HCT116 (cell line): ENCODE measurements at regions not wholly inside any gene's neighbourhood (a gene's known extent, or its start where the extent isn't known, plus 50 kb on each side); places are given as distances from the start of the nearest gene placed in this dataset.

Source experiments
- ATAC-seq: fragments of 200-7000 bp; cut with Tn5 transposase; 2 replicates; pipeline ENCODE4 v1.9.1; 2020; ENCODE audit warnings: mild to moderate bottlenecking, moderate library complexity
- BruUV-seq: library from RNA; stranded (reverse); fragments of 400-500 nt; replicated peaks from 2 replicates; lab custom pipeline; 2021; lab: Mats Ljungman, UMichigan
- CTCF ChIA-PET: fragments of 300-600 bp; sonication (Branson Sonifier 250); formaldehyde crosslinking; loops from one replicate; lab custom pipeline; 2021; ENCODE audit warnings: antibody characterized with exemption; lab: Charles Lee
- POLR2A ChIA-PET: fragments of 300-600, 350-600 bp; sonication (Branson Sonifier 250); formaldehyde crosslinking; loops from one replicate; lab custom pipeline; 2021; ENCODE audit warnings: antibody characterized with exemption; lab: Charles Lee
- RAD21 ChIA-PET, 2 experiments: fragments of 300-600 bp; sonication (Branson Sonifier 250); formaldehyde crosslinking; loops; one replicate each; lab custom pipeline; 2023; ENCODE audit warnings: low total read pairs in 2 of 2; ENCODE audit not compliant: uncharacterized antibody in 2 of 2, unreplicated experiment in 2 of 2, low non-redundant PET in 1 of 2; lab: Charles Lee
- DNase-seq: peaks from one replicate; pipeline ENCODE4 v3.0.0-alpha.2; 2010; ENCODE audit warnings: low read depth, low spot score
- H2AFZ ChIP-seq: fragments of 200-600 bp; shearing (Covaris generic), sonication (generic); 2 replicates; pipeline ENCODE4 v1.6.1; 2017; ENCODE audit warnings: low read depth, mixed run types, mixed read lengths, antibody characterized with exemption, low read length; ENCODE audit not compliant: poor library complexity, severe bottlenecking
- H3K27ac ChIP-seq: 2 replicates; pipeline ENCODE4 v1.5.1; 2012; ENCODE audit warnings: low read depth, low read length
- H3K27me3 ChIP-seq: fragments of 200-600 bp; sonication (generic); 2 replicates; pipeline ENCODE4 v1.6.1; 2016; ENCODE audit warnings: mixed run types, low read length, mixed read lengths; ENCODE audit not compliant: insufficient read depth
- H3K36me3 ChIP-seq, 2 experiments: fragments of 200-500 bp in 1 of 2; fragments of 200-600 bp in 1 of 2; sonication (Bioruptor generic) in 1 of 2; sonication (generic) in 1 of 2; 2 replicates each; pipeline versions ENCODE4 v1.5.1 to v1.6.1; 2014 to 2016; ENCODE audit warnings: low read length in 2 of 2, inconsistent platforms in 1 of 2, mixed read lengths in 1 of 2, mixed run types in 1 of 2; ENCODE audit not compliant: insufficient read depth in 2 of 2, control insufficient read depth in 1 of 2
- H3K4me1 ChIP-seq, 2 experiments: fragments of 200-600 bp in 1 of 2; sonication (generic) in 1 of 2; 2 replicates each; pipeline versions ENCODE4 v1.5.1 to v1.6.1; 2012 to 2017; ENCODE audit warnings: low read length in 2 of 2, inconsistent platforms in 1 of 2, mild to moderate bottlenecking in 1 of 2, mixed read lengths in 1 of 2, mixed run types in 1 of 2, moderate library complexity in 1 of 2; ENCODE audit not compliant: insufficient read depth in 2 of 2, control insufficient read depth in 1 of 2
- H3K4me2 ChIP-seq: fragments of 200-600 bp; sonication (generic); 2 replicates; pipeline ENCODE4 v1.6.1; 2017; ENCODE audit warnings: mixed run types, low read length, mixed read lengths
- H3K4me3 ChIP-seq, 2 experiments: fragments of 200-600 bp in 1 of 2; sonication (generic) in 1 of 2; replicated peaks in 1 of 2; 2 replicates each; pipeline ENCODE4 v1.5.1; 2011 to 2016; ENCODE audit warnings: low read length in 2 of 2, control low read depth in 1 of 2, low read depth in 1 of 2, mild to moderate bottlenecking in 1 of 2, mixed read lengths in 1 of 2, mixed run types in 1 of 2
- H3K79me2 ChIP-seq: fragments of 200-600 bp; sonication (generic); 2 replicates; pipeline ENCODE4 v1.6.1; 2017; ENCODE audit warnings: mild to moderate bottlenecking, mixed run types, low read length, moderate library complexity, mixed read lengths; ENCODE audit not compliant: insufficient read depth
- H3K9ac ChIP-seq: fragments of 200-600 bp; sonication (generic); 2 replicates; pipeline ENCODE4 v1.6.1; 2016; ENCODE audit warnings: low read length, mixed read lengths
- H3K9me2 ChIP-seq: fragments of 200-600 bp; sonication (generic), shearing (Covaris generic); 2 replicates; pipeline ENCODE4 v1.6.1; 2017; ENCODE audit warnings: mixed run types, mild to moderate bottlenecking, moderate library complexity; ENCODE audit not compliant: insufficient read depth
- H3K9me3 ChIP-seq, 2 experiments: fragments of 200-500 bp in 1 of 2; fragments of 200-600 bp in 1 of 2; sonication (Bioruptor generic) in 1 of 2; sonication (generic) in 1 of 2; 2 replicates each; pipeline ENCODE4 v1.6.1; 2014 to 2017; ENCODE audit warnings: low read length in 2 of 2, mixed read lengths in 2 of 2, inconsistent platforms in 1 of 2, low read depth in 1 of 2, mild to moderate bottlenecking in 1 of 2, mixed run types in 1 of 2, moderate library complexity in 1 of 2; ENCODE audit not compliant: control insufficient read depth in 1 of 2, insufficient read depth in 1 of 2
- H4K20me1 ChIP-seq: fragments of 200-600 bp; sonication (generic), shearing (Covaris generic); 2 replicates; pipeline ENCODE4 v1.6.1; 2017; ENCODE audit warnings: mixed run types, mild to moderate bottlenecking, moderate library complexity; ENCODE audit not compliant: insufficient read depth
- ATF3 ChIP-seq: IDR thresholded peaks from 2 replicates; pipeline ENCODE4 v1.6.1; 2012
- CBX3 ChIP-seq: IDR thresholded peaks from 2 replicates; pipeline ENCODE4 v1.6.1; 2012; ENCODE audit warnings: low read depth
- CEBPB ChIP-seq: IDR thresholded peaks from 2 replicates; pipeline ENCODE4 v1.6.1; 2012; ENCODE audit warnings: low read depth
- CTCF ChIP-seq, 3 experiments: fragments of 200-600 bp in 1 of 3; sonication (generic) in 1 of 3; IDR thresholded peaks in 2 of 3; conservative IDR thresholded peaks in 1 of 3; 2 replicates each; pipeline ENCODE4 v1.5.1; 2012 to 2017; ENCODE audit warnings: low read depth in 2 of 3, low read length in 2 of 3, antibody characterized with exemption in 1 of 3, borderline replicate concordance in 1 of 3, control low read depth in 1 of 3, mild to moderate bottlenecking in 1 of 3, mixed read lengths in 1 of 3, mixed run types in 1 of 3, moderate library complexity in 1 of 3; ENCODE audit not compliant: insufficient read depth in 1 of 3
- ELF1 ChIP-seq: IDR thresholded peaks from 2 replicates; pipeline ENCODE4 v1.6.1; 2012; ENCODE audit warnings: low read depth, borderline replicate concordance
- EZH2 ChIP-seq: fragments of 200-600 bp; sonication (generic); IDR thresholded peaks from 2 replicates; pipeline ENCODE4 v1.6.1; 2017; ENCODE audit warnings: antibody characterized with exemption, mixed run types
- EZH2phosphoT487 ChIP-seq: fragments of 200-600 bp; IDR thresholded peaks from 2 replicates; pipeline ENCODE4 v1.6.1; 2018; ENCODE audit warnings: antibody characterized with exemption, borderline replicate concordance
- FOSL1 ChIP-seq: IDR thresholded peaks from 2 replicates; pipeline ENCODE4 v1.6.1; 2012; ENCODE audit warnings: low read depth
- JUND ChIP-seq: IDR thresholded peaks from 2 replicates; pipeline ENCODE4 v1.6.1; 2012
- MAX ChIP-seq: IDR thresholded peaks from 2 replicates; pipeline ENCODE4 v1.6.1; 2012
- POLR2A ChIP-seq: IDR thresholded peaks from 2 replicates; pipeline ENCODE4 v1.7.0; 2011; ENCODE audit warnings: borderline replicate concordance; ENCODE audit not compliant: insufficient read depth, insufficient read length; ENCODE audit errors: extremely low read depth
- RAD21 ChIP-seq: IDR thresholded peaks from 2 replicates; pipeline ENCODE4 v1.6.1; 2012; ENCODE audit warnings: low read depth, mild to moderate bottlenecking
- SRF ChIP-seq: IDR thresholded peaks from 2 replicates; pipeline ENCODE4 v1.6.1; 2012; ENCODE audit warnings: low read depth
- YY1 ChIP-seq: IDR thresholded peaks from 2 replicates; pipeline ENCODE4 v1.6.1; 2011; ENCODE audit warnings: low read length, low read depth, moderate library complexity, mild to moderate bottlenecking; ENCODE audit not compliant: insufficient replicate concordance; ENCODE audit errors: extremely low read depth
- ZBTB33 ChIP-seq: IDR thresholded peaks from 2 replicates; pipeline ENCODE4 v1.6.1; 2011; ENCODE audit warnings: mild to moderate bottlenecking, low read length, moderate library complexity; ENCODE audit not compliant: insufficient replicate concordance; ENCODE audit errors: extremely low read depth
- ZFX ChIP-seq: fragments of 450-650 bp; IDR thresholded peaks from 2 replicates; pipeline ENCODE4 v1.6.1; 2017
- ZNF274 ChIP-seq: fragments of 200-500 bp; sonication (Bioruptor generic); IDR thresholded peaks from 2 replicates; pipeline ENCODE4 v1.6.1; 2014; ENCODE audit warnings: mild to moderate bottlenecking, low read depth, low read length, inconsistent platforms
- intact Hi-C: fragments of 100-400 bp; cut with micrococcal nuclease; formaldehyde crosslinking; loops from 2 replicates; pipeline ENCODE4 v1.10.0; 2022

- Histone ChIP-seq H3K27ac (no peak overlapping the region), H3K4me3 (no peak overlapping the region), H3K9me2 (no peaks in the 10 kb centered on the region), H2AFZ (no peak overlapping the region), H3K9ac (no peak overlapping the region), H3K4me1 (peaks cover 68 to 83% of the 10 kb centered on the region in 2 experiments)
- no peak for DNase-seq
- no TSS peak for BruUV-seq
- POLR2A ChIA-PET, result interaction anchor here (0.8 kb wide), 1 partner anchor 82 kb away, joined by 6 read pairs; no protein-coding TSS in a partner anchor
- intact Hi-C loops, result loop anchor here (5.0 kb wide), 1 partner anchor 66 kb away; no protein-coding TSS in a partner anchor
- TF ChIP-seq ATF3 (no peak), CTCF (IDR thresholded peaks at IDR 0.05 in 2 of 3, conservative IDR thresholded peaks at IDR 0.05 in 1 of 3; ENCODE audit: borderline replicate concordance in 1 of 3, insufficient read depth in 1 of 3, low read depth in 2 of 3, low read length in 2 of 3) (no peak), FOSL1 (no peak), ZFX (no peak), ELF1 (no peak), CEBPB (no peak), EZH2 (no peak), MAX (no peak), RAD21 (no peak), CBX3 (no peak), JUND (no peak), POLR2A (no peak), ZBTB33 (no peak), YY1 (no peak), SRF (no peak), EZH2phosphoT487 (no peak), ZNF274 (no peak)
- TF ChIP-seq, all 23 proteins: peak for 0
- ChIA-PET CTCF (interaction anchor here (1.1 to 2.2 kb wide), 2 partner anchors 15 to 187 kb away, joined by 3 to 6 read pairs; no protein-coding TSS in a partner anchor), RAD21 (no interaction called here)
- H3K27me3 ChIP-seq, result no peaks in the 10 kb centered on the region
- H3K36me3 ChIP-seq, result no peaks in the 10 kb centered on the region
- no peak for ATAC-seq
- no peaks in the 10 kb centered on the region for H3K9me3 ChIP-seq
- no peaks in the 10 kb centered on the region for H4K20me1 ChIP-seq
- H3K4me2 ChIP-seq, result peak overlapping the region; percentile 85
- H3K79me2 ChIP-seq, result no peaks in the 10 kb centered on the region
Measured at GRCh38 chr2:64832936-64833335, 156.3 kb upstream of the SLC1A4 start.
